Peyer's patch (tissue), 4 donors: ENCODE measurements at regions not wholly inside any gene's neighbourhood (a gene's known extent, or its start where the extent isn't known, plus 50 kb on each side); places are given as distances from the start of the nearest gene placed in this dataset.

ENCODE experiments used
- CTCF ChIP-seq, 6 experiments: fragments of 450-650 bp in 4 of 6; fragments of 200-600 bp in 2 of 6; sonication (generic) in 1 of 6; IDR thresholded peaks; one replicate each; pipeline ENCODE4 v1.5.1; 2017 to 2019; ENCODE audit warnings: antibody characterized with exemption in 6 of 6, mild to moderate bottlenecking in 3 of 6, moderate library complexity in 1 of 6
- POLR2A ChIP-seq, 2 donors: fragments of 450-650 bp; IDR thresholded peaks; one replicate each; pipeline ENCODE4 v1.5.1; 2017; ENCODE audit warnings: antibody characterized with exemption in 2 of 2, mild to moderate bottlenecking in 2 of 2, moderate library complexity in 2 of 2

GRCh38 chr4:156638334-156638733 lies 333.3 kb downstream of the PDGFC start:
- TF ChIP-seq CTCF (IDR thresholded peaks at IDR 0.05): no peak
- no peak for TF ChIP-seq POLR2A (IDR thresholded peaks at IDR 0.05)
